ENCODE measurements at regions not wholly inside any gene's neighbourhood (a gene's known extent, or its start where the extent isn't known, plus 50 kb on each side); places are given as distances from the start of the nearest gene placed in this dataset.
"Not testable (repeated sequence)": the region's sequence is repeated elsewhere in the genome, so short reads cannot be mapped to it uniquely, and the experiment has no call there.

- 78 to 88% (median 84%) methylated on average over 3 of the region's 3 CpGs for WGBS, 3 donors
- Histone ChIP-seq H3K36me3 (ENCODE audit: control insufficient read depth in 3 of 3, insufficient read depth in 2 of 3, low read depth in 1 of 3, low read length in 3 of 3) (no peaks in the 10 kb centered on the region), H3K9me3 (ENCODE audit: control insufficient read depth in 2 of 2, insufficient read depth in 1 of 2, low read depth in 1 of 2, low read length in 1 of 2) (no peaks in the 10 kb centered on the region), H3K4me1 (ENCODE audit: control insufficient read depth in 3 of 3, insufficient read depth in 2 of 3, low read depth in 1 of 3, low read length in 2 of 3) (no peaks in the 10 kb centered on the region), H3K27ac (ENCODE audit: low read depth in 1 of 3, low read length in 2 of 3) (no peak overlapping the region), H3K4me3 (ENCODE audit: low read depth in 1 of 3, low read length in 3 of 3) (no peak overlapping the region), H3K27me3 (ENCODE audit: control insufficient read depth in 3 of 3, insufficient read depth in 3 of 3, low read length in 3 of 3) (no peaks in the 10 kb centered on the region)
- DNase-seq (no peak), FAIRE-seq (no peak)
Measured at GRCh38 chr5:72688916-72689315, 127.5 kb upstream of the TNPO1 start.

GRCh38 chr5:72687288-72687687, 129.2 kb upstream of the TNPO1 start:
- Histone ChIP-seq H3K4me1 (ENCODE audit: control insufficient read depth in 3 of 3, insufficient read depth in 2 of 3, low read depth in 1 of 3, low read length in 2 of 3) (no peaks in the 10 kb centered on the region), H3K36me3 (ENCODE audit: control insufficient read depth in 3 of 3, insufficient read depth in 2 of 3, low read depth in 1 of 3, low read length in 3 of 3) (no peaks in the 10 kb centered on the region), H3K27ac (ENCODE audit: low read depth in 1 of 3, low read length in 2 of 3) (no peak overlapping the region), H3K4me3 (ENCODE audit: low read depth in 1 of 3, low read length in 3 of 3) (no peak overlapping the region), H3K27me3 (ENCODE audit: control insufficient read depth in 3 of 3, insufficient read depth in 3 of 3, low read length in 3 of 3) (no peaks in the 10 kb centered on the region), H3K9me3 (ENCODE audit: control insufficient read depth in 2 of 2, insufficient read depth in 1 of 2, low read depth in 1 of 2, low read length in 1 of 2) (peaks cover 0 to 4% of the 10 kb centered on the region in 2 donors)
- WGBS, 3 donors, result 50 to 82% (median 63%) methylated on average over 1 of the region's 1 CpG
- FAIRE-seq (no peak), DNase-seq (no peak)

- peaks cover 0 to 10% of the 10 kb centered on the region in 2 donors for H3K9me3 ChIP-seq (ENCODE audit: control insufficient read depth in 2 of 2, insufficient read depth in 1 of 2, low read depth in 1 of 2, low read length in 1 of 2)
- no peak for FAIRE-seq
- WGBS, 3 donors, result 74 to 88% (median 88%) methylated on average over 2 of the region's 2 CpGs
Measured at GRCh38 chr5:72682561-72682960, 133.9 kb upstream of the TNPO1 start.

GRCh38 chr5:72681781-72682180, 134.7 kb upstream of the TNPO1 start:
- 55 to 79% (median 68%) methylated on average over 3 of the region's 3 CpGs for WGBS, 3 donors
- H3K27ac ChIP-seq (ENCODE audit: low read depth in 1 of 3, low read length in 2 of 3), result no peak overlapping the region
- no peak for FAIRE-seq

More at GRCh38 chr5:72682561-72682960, 133.9 kb upstream of the TNPO1 start:
- no peak overlapping the region for H3K4me3 ChIP-seq (ENCODE audit: low read depth in 1 of 3, low read length in 3 of 3)
- no peak overlapping the region for H3K27ac ChIP-seq (ENCODE audit: low read depth in 1 of 3, low read length in 2 of 3)
- no peaks in the 10 kb centered on the region for H3K27me3 ChIP-seq (ENCODE audit: control insufficient read depth in 3 of 3, insufficient read depth in 3 of 3, low read length in 3 of 3)
- no peak for DNase-seq
- H3K4me1 ChIP-seq (ENCODE audit: control insufficient read depth in 3 of 3, insufficient read depth in 2 of 3, low read depth in 1 of 3, low read length in 2 of 3), result no peaks in the 10 kb centered on the region
- no peaks in the 10 kb centered on the region for H3K36me3 ChIP-seq (ENCODE audit: control insufficient read depth in 3 of 3, insufficient read depth in 2 of 3, low read depth in 1 of 3, low read length in 3 of 3)

GRCh38 chr5:72677447-72677846, 139.0 kb upstream of the TNPO1 start:
- Histone ChIP-seq H3K4me1 (ENCODE audit: control insufficient read depth in 3 of 3, insufficient read depth in 2 of 3, low read depth in 1 of 3, low read length in 2 of 3) (no peaks in the 10 kb centered on the region), H3K9me3 (ENCODE audit: control insufficient read depth in 2 of 2, insufficient read depth in 1 of 2, low read depth in 1 of 2, low read length in 1 of 2) (peaks cover 0 to 5% of the 10 kb centered on the region in 2 donors), H3K27ac (ENCODE audit: low read depth in 1 of 3, low read length in 2 of 3) (no peak overlapping the region), H3K4me3 (ENCODE audit: low read depth in 1 of 3, low read length in 3 of 3) (no peak overlapping the region), H3K36me3 (ENCODE audit: control insufficient read depth in 3 of 3, insufficient read depth in 2 of 3, low read depth in 1 of 3, low read length in 3 of 3) (no peaks in the 10 kb centered on the region), H3K27me3 (ENCODE audit: control insufficient read depth in 3 of 3, insufficient read depth in 3 of 3, low read length in 3 of 3) (no peaks in the 10 kb centered on the region)
- no peak for FAIRE-seq
- DNase-seq, result no peak
- WGBS, 3 donors, result 38 to 69% (median 57%) methylated on average over 1 of the region's 1 CpG

More at GRCh38 chr5:72681781-72682180, 134.7 kb upstream of the TNPO1 start:
- Histone ChIP-seq H3K36me3 (ENCODE audit: control insufficient read depth in 3 of 3, insufficient read depth in 2 of 3, low read depth in 1 of 3, low read length in 3 of 3) (no peaks in the 10 kb centered on the region), H3K27me3 (ENCODE audit: control insufficient read depth in 3 of 3, insufficient read depth in 3 of 3, low read length in 3 of 3) (no peaks in the 10 kb centered on the region), H3K4me3 (ENCODE audit: low read depth in 1 of 3, low read length in 3 of 3) (no peak overlapping the region), H3K4me1 (ENCODE audit: control insufficient read depth in 3 of 3, insufficient read depth in 2 of 3, low read depth in 1 of 3, low read length in 2 of 3) (no peaks in the 10 kb centered on the region), H3K9me3 (ENCODE audit: control insufficient read depth in 2 of 2, insufficient read depth in 1 of 2, low read depth in 1 of 2, low read length in 1 of 2) (peaks cover 0 to 10% of the 10 kb centered on the region in 2 donors)
- no peak for DNase-seq

GRCh38 chr5:72676831-72677230, 139.6 kb upstream of the TNPO1 start:
- not testable (repeated sequence) for H3K9me3 ChIP-seq (ENCODE audit: control insufficient read depth in 2 of 2, insufficient read depth in 1 of 2, low read depth in 1 of 2, low read length in 1 of 2); DNase-seq; FAIRE-seq; H3K4me1 ChIP-seq (ENCODE audit: control insufficient read depth in 3 of 3, insufficient read depth in 2 of 3, low read depth in 1 of 3, low read length in 2 of 3); H3K4me3 ChIP-seq (ENCODE audit: low read depth in 1 of 3, low read length in 3 of 3); H3K36me3 ChIP-seq (ENCODE audit: control insufficient read depth in 3 of 3, insufficient read depth in 2 of 3, low read depth in 1 of 3, low read length in 3 of 3); H3K27ac ChIP-seq (ENCODE audit: low read depth in 1 of 3, low read length in 2 of 3); H3K27me3 ChIP-seq (ENCODE audit: control insufficient read depth in 3 of 3, insufficient read depth in 3 of 3, low read length in 3 of 3)
- WGBS, 3 donors, result 84 to 87% (median 87%) methylated on average over 8 of the region's 8 CpGs

GRCh38 chr5:72673623-72674022, 142.8 kb upstream of the TNPO1 start:
- DNase-seq (no peak), FAIRE-seq (no peak)
- H3K9me3 ChIP-seq (ENCODE audit: control insufficient read depth in 2 of 2, insufficient read depth in 1 of 2, low read depth in 1 of 2, low read length in 1 of 2), result no peaks in the 10 kb centered on the region
- H3K36me3 ChIP-seq (ENCODE audit: control insufficient read depth in 3 of 3, insufficient read depth in 2 of 3, low read depth in 1 of 3, low read length in 3 of 3), result no peaks in the 10 kb centered on the region
- no peaks in the 10 kb centered on the region for H3K4me1 ChIP-seq (ENCODE audit: control insufficient read depth in 3 of 3, insufficient read depth in 2 of 3, low read depth in 1 of 3, low read length in 2 of 3)
- no peak overlapping the region for H3K4me3 ChIP-seq (ENCODE audit: low read depth in 1 of 3, low read length in 3 of 3)
- no peaks in the 10 kb centered on the region for H3K27me3 ChIP-seq (ENCODE audit: control insufficient read depth in 3 of 3, insufficient read depth in 3 of 3, low read length in 3 of 3)
- H3K27ac ChIP-seq (ENCODE audit: low read depth in 1 of 3, low read length in 2 of 3), result no peak overlapping the region

GRCh38 chr5:72673180-72673579, 143.3 kb upstream of the TNPO1 start:
- DNase-seq (no peak), FAIRE-seq (no peak)
- Histone ChIP-seq H3K27me3 (ENCODE audit: control insufficient read depth in 3 of 3, insufficient read depth in 3 of 3, low read length in 3 of 3) (no peaks in the 10 kb centered on the region), H3K27ac (ENCODE audit: low read depth in 1 of 3, low read length in 2 of 3) (no peak overlapping the region), H3K4me1 (ENCODE audit: control insufficient read depth in 3 of 3, insufficient read depth in 2 of 3, low read depth in 1 of 3, low read length in 2 of 3) (no peaks in the 10 kb centered on the region), H3K36me3 (ENCODE audit: control insufficient read depth in 3 of 3, insufficient read depth in 2 of 3, low read depth in 1 of 3, low read length in 3 of 3) (no peaks in the 10 kb centered on the region), H3K4me3 (ENCODE audit: low read depth in 1 of 3, low read length in 3 of 3) (no peak overlapping the region), H3K9me3 (ENCODE audit: control insufficient read depth in 2 of 2, insufficient read depth in 1 of 2, low read depth in 1 of 2, low read length in 1 of 2) (no peaks in the 10 kb centered on the region)

GRCh38 chr5:72667708-72668107, 148.8 kb upstream of the TNPO1 start:
- Histone ChIP-seq H3K9me3 (ENCODE audit: control insufficient read depth in 2 of 2, insufficient read depth in 1 of 2, low read depth in 1 of 2, low read length in 1 of 2) (no peaks in the 10 kb centered on the region), H3K4me1 (ENCODE audit: control insufficient read depth in 3 of 3, insufficient read depth in 2 of 3, low read depth in 1 of 3, low read length in 2 of 3) (no peaks in the 10 kb centered on the region), H3K27ac (ENCODE audit: low read depth in 1 of 3, low read length in 2 of 3) (no peak overlapping the region), H3K4me3 (ENCODE audit: low read depth in 1 of 3, low read length in 3 of 3) (no peak overlapping the region), H3K36me3 (ENCODE audit: control insufficient read depth in 3 of 3, insufficient read depth in 2 of 3, low read depth in 1 of 3, low read length in 3 of 3) (no peaks in the 10 kb centered on the region), H3K27me3 (ENCODE audit: control insufficient read depth in 3 of 3, insufficient read depth in 3 of 3, low read length in 3 of 3) (peaks cover 0 to 3% (median 3%) of the 10 kb centered on the region in 3 donors)
- FAIRE-seq, result no peak
- 84 to 92% (median 89%) methylated on average over 1 of the region's 1 CpG for WGBS, 3 donors
- no peak for DNase-seq
